NCI-H128 (cell line): ENCODE measurements at regions not wholly inside any gene's neighbourhood (a gene's known extent, or its start where the extent isn't known, plus 50 kb on each side); places are given as distances from the start of the nearest gene placed in this dataset.
"Not testable (repeated sequence)": the region's sequence is repeated elsewhere in the genome, so short reads cannot be mapped to it uniquely, and the experiment has no call there.

Experiments used
- DNase-seq: peaks from one replicate; lab custom pipeline; 2025; ENCODE audit not compliant: unreplicated experiment; lab: John Stamatoyannopoulos, UW

DNA sequence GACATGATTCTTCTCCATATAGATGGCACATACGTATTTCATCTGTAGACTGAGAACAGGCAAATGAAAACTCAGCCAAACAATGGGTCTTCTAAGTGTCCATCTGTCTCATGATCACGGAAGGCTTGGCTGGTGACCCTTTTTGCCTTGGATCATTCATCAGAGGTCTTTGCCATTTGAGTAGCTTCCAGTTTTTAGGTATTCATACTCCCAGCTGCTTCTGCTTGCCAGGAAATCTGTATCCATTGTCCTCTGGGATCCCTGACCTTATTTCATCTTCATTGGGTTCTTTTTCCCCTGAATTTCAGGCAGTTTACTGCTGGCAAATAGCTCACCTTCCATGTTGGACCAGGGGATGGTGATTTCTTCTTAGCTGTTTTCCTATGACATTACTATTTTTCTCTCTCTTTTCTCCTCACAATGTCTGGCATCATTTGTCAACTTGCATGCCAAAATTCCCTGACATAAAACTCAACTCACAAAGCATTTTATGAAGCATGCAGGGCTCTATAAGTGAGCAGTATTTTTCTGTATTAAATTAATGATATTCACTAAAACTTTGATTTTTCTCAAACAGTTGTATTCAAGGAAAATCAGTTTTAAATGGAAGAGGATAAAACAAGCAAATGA lies 241.2 kb downstream of the DNAJB9 start:
- no peak for DNase-seq

GRCh38 chr7:108813251-108814014 lies 243.8 kb downstream of the DNAJB9 start:
- no peak for DNase-seq

DNA sequence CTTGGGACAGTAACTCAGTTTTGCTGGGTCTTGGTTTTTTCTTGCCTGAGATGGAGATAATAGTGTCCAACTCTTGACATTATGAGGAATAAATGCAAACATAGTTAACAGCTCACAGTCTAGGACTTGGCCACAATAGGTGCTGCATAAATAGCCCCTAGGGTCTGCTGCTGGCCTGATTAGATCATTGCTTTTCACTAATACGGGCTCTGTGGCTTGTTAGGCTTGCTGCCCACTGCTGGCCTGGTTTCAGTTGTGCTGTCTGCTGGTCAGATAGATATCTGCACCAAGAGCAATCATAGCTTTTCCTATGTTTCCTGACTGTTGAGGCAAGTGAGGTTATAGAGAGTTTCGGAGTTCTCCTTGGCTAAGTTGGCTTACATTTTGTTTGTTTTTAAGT lies 246.1 kb downstream of the DNAJB9 start:
- no peak for DNase-seq

GRCh38 chr7:108818742-108819141 lies 249.1 kb downstream of the DNAJB9 start:
- no peak for DNase-seq

DNA sequence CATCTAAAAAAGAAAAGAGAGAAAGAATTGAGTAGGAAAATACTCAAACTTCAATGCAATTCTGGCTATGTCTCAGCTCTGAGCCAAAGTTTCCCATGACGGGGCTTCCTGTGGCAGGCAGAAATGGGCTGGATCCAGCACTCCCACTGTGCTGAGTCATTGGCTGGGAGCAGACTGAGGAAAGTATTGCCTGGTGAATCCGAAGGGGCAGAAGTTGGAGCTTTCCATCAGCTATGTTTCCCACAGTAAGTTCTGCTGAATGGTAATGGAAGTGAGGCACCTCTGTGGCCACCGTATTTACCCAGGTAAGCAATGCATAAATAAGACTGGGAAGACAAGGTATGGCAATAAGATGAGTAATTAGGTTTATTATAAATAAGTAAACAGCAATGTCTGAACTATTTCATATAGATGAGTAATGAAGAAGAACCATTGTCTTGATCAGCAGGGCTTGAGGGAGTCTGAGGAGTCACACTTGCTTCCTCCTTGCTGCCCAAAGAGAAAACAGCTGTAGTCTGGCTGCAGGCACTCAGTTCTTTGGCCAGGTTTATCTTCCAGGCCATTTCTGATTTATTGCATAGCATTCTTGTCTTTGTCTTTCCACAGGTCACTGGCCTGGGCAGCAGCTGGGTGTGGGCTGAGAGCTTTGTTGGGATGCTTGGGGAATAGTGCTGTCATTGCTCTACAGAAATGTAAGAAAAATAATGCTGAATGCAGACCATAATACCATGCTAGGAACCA lies 255.3 kb downstream of the DNAJB9 start:
- no peak for DNase-seq

DNA sequence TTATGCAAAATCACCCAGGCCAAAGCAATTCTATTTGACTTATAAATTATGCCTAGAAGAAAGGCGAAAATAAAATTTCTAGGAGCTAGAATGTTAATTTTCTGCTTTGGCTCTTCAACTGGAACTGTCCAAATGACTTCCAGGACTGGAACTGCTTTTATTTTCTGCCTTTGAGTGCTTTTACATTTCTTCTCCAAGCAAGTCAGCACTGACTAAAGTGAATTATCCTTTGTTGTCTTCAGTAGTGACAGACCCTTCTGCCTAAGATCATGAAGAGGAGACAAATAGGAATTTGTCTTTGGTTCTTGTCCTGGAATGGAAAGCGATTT lies 255.9 kb downstream of the DNAJB9 start:
- DNase-seq, result no peak

- DNase-seq, result no peak
These were observed 266.6 kb downstream of the DNAJB9 start for GRCh38 chr7:108836256-108836655.

GRCh38 chr7:108838198-108838597 lies 268.5 kb downstream of the DNAJB9 start:
- DNase-seq, result no peak

DNA sequence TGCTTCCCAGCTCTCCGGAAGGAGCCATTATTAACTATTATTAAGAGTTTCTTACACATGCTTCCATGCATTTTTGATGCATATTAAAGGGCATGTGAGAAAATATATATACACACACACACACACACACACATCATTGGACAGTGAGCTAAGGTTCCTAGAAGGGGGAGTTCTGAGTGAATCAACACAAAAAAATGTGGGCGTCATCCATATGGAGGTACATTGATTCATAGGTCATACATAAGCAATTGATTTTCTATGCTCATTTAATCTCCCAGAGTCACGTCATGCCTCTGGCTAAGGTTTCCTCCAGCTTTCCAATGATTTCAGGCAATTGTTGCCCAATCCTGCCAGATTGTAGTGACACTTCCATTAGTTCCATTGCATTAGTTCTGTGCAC lies 269.4 kb downstream of the DNAJB9 start:
- no peak for DNase-seq

GRCh38 chr7:108845951-108846350 lies 276.3 kb downstream of the DNAJB9 start:
- no peak for DNase-seq

GRCh38 chr7:108846471-108846870 lies 276.8 kb downstream of the DNAJB9 start:
- no peak for DNase-seq

- no peak for DNase-seq
These were observed 278.8 kb downstream of the DNAJB9 start for GRCh38 chr7:108848486-108848885.

- DNase-seq, result no peak
These were observed 290.9 kb downstream of the DNAJB9 start for GRCh38 chr7:108860615-108861014.

DNA sequence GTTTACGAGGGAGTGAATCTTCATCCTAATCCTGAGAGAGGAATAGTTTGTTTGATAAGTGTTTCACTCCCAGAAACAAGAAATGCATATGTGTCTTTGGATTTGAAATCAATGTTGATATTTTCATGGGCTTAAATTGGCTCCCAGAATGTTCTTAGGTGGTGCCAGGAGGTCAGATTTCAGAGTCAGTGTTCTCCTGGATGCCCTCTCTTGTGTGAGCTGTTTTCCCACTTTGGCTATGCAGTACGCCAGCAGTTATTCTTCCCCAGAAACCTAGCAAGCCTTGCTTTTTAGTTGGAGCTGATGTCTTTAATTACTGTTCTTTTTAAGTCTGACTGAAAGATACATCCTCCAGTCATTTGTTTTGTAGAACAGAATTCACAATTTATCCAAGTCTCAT lies 291.4 kb downstream of the DNAJB9 start:
- DNase-seq, result no peak

GRCh38 chr7:108863227-108863848 lies 293.7 kb downstream of the DNAJB9 start:
- no peak for DNase-seq

- no peak for DNase-seq
These were observed 299.4 kb downstream of the DNAJB9 start for GRCh38 chr7:108869070-108869469.

GRCh38 chr7:108875139-108875538 lies 305.5 kb downstream of the DNAJB9 start:
- DNase-seq, result no peak

DNA sequence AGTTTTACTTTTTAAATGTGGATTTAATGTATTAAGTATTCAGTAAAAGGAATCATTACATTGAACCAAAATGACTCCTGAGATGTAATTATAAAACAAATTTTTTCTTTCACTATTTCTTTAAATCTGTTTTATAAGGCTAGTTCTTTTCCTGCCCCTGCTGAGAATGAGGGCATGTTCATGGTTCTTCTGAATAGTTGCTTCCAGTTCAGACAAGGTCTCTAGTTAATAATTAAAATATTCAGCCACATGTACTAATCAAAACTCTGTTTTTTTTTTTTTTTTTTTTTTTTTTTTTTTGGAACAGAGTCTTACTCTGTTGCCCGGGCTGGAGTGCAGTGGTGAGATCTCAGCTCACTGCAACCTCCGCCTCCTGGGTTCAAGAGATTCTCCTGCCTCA lies 321.2 kb downstream of the DNAJB9 start:
- no peak for DNase-seq

GRCh38 chr7:108908456-108908855 lies 338.8 kb downstream of the DNAJB9 start:
- DNase-seq, result no peak

- DNase-seq, result no peak
These were observed 341.3 kb downstream of the DNAJB9 start for GRCh38 chr7:108911016-108911415.

DNA sequence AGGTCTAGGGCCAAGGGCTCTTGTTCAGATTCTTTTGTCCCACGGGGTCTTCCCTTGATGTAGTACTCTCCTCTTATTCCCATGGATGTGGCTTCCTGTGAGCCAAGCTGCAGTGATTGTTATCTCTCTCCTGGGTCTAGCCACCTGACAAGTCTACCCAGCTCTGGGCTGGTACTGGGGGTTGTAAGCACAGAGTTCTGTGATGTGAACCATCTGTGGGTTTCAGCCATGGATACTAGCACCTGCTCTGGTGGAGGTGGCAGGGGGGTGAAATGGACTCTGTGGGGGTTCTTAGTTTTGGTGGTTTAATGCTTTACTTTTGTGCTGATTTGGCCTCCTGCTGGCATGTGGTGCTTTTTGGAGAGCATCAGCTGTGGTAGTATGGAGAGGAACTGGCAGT lies 350.8 kb downstream of the DNAJB9 start:
- no peak for DNase-seq

DNA sequence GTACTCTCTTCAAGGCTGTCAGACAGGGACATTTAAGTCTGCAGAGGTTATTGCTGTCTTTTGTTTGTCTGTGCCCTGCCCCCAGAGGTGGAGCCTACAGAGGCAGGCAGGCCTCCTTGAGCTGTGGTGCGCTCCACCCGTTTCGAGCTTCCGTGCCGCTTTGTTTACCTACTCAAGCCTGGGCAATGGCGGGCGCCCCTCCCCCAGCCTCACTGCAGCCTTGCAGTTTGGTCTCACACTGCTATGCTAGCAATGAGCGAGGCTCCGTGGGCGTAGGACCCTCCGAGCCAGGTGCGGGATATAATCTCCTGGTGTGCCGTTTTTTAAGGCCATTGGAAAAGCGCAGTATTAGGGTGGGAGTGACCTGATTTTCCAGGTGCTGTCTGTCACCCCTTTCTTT lies 373.4 kb downstream of the DNAJB9 start:
- not testable (repeated sequence) for DNase-seq
